ENCODE measurements at regions not wholly inside any gene's neighbourhood (a gene's known extent, or its start where the extent isn't known, plus 50 kb on each side); places are given as distances from the start of the nearest gene placed in this dataset.
"Not testable (repeated sequence)": the region's sequence is repeated elsewhere in the genome, so short reads cannot be mapped to it uniquely, and the experiment has no call there.

DNA sequence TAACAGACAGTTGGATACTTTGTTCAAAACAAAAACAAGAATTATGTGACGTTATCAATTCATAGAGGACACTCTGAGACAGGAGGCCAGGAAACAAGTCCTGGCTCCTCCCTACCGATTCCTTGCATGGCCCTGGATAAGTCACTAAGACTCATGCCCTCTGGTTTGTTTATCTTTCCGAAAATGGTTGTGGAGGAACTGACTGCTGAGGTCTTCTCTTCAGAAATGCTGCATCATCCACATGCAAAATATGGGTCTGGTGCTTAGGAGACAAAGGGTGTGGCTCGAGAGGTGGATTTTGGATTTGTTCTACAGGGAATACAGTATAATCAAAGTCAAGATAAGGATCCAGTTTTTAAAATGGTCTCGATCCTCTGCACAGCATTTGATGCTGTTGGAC, 130.9 kb downstream of the RELL1 start:
- no peak overlapping the region for H3K27ac ChIP-seq (ENCODE audit: low read depth in 2 of 2, low read length in 1 of 2)
- H3F3A ChIP-seq (replicated peaks; ENCODE audit: insufficient read depth) = no peaks in the 10 kb centered on the region
- WGBS (ENCODE audit: low lambda C conversion rate) = 4% methylated on average over 5 of the region's 5 CpGs
- no peaks in the 10 kb centered on the region for H3K9me2 ChIP-seq
- H3K9me3 ChIP-seq = 0 out of 2 replicates have a peak, but pooled peaks cover 4% of the 10 kb centered on the region
- no peaks in the 10 kb centered on the region; the same call in 1 of the 2 replicates for H3K27me3 ChIP-seq (ENCODE audit: insufficient read depth)
- CTCF ChIA-PET = interaction anchor here (1.2 kb wide), 1 partner anchor 11 kb away, joined by 6 read pairs; no protein-coding TSS in a partner anchor
- DNase-seq = no peak
- no peaks in the 10 kb centered on the region for H3K79me2 ChIP-seq (ENCODE audit: insufficient read depth)
- no peaks in the 10 kb centered on the region for H3K4me1 ChIP-seq (ENCODE audit: control insufficient read depth in 1 of 2, insufficient read depth in 2 of 2, low read depth in 1 of 2, low read length in 1 of 2)
- no peak overlapping the region for H3K9ac ChIP-seq
- TF ChIP-seq EP300 (IDR thresholded peaks at IDR 0.05; ENCODE audit: borderline replicate concordance in 1 of 2, low read depth in 1 of 2, low read length in 1 of 2) (no peak), GATA2 (CRISPR knock-in tag; IDR thresholded peaks at IDR 0.05) (no peak), TAF1 (IDR thresholded peaks at IDR 0.05; ENCODE audit: borderline replicate concordance, low read depth, low read length) (no peak), FOSL2 (IDR thresholded peaks at IDR 0.05; ENCODE audit: borderline replicate concordance, low read depth) (no peak), SIN3A (IDR thresholded peaks at IDR 0.05; ENCODE audit: borderline replicate concordance, low read depth, low read length) (no peak)
- TF ChIP-seq, protein P1, sequence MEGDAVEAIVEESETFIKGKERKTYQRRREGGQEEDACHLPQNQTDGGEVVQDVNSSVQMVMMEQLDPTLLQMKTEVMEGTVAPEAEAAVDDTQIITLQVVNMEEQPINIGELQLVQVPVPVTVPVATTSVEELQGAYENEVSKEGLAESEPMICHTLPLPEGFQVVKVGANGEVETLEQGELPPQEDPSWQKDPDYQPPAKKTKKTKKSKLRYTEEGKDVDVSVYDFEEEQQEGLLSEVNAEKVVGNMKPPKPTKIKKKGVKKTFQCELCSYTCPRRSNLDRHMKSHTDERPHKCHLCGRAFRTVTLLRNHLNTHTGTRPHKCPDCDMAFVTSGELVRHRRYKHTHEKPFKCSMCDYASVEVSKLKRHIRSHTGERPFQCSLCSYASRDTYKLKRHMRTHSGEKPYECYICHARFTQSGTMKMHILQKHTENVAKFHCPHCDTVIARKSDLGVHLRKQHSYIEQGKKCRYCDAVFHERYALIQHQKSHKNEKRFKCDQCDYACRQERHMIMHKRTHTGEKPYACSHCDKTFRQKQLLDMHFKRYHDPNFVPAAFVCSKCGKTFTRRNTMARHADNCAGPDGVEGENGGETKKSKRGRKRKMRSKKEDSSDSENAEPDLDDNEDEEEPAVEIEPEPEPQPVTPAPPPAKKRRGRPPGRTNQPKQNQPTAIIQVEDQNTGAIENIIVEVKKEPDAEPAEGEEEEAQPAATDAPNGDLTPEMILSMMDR (IDR thresholded peaks at IDR 0.05) = no peak
- no peak overlapping the region for H3K4me2 ChIP-seq
- H4K20me1 ChIP-seq (ENCODE audit: insufficient read depth) = no peaks in the 10 kb centered on the region
- no peak overlapping the region for H3K4me3 ChIP-seq (ENCODE audit: low read depth in 2 of 2, low read length in 1 of 2)
- POLR2A ChIA-PET = no interaction called here
- no peaks in the 10 kb centered on the region for H3K36me3 ChIP-seq (replicated peaks in 1 of 2; ENCODE audit: control insufficient read depth in 1 of 2, insufficient read depth in 2 of 2, low read length in 1 of 2)
- no peak overlapping the region for H2AFZ ChIP-seq (ENCODE audit: low read depth)

DNA sequence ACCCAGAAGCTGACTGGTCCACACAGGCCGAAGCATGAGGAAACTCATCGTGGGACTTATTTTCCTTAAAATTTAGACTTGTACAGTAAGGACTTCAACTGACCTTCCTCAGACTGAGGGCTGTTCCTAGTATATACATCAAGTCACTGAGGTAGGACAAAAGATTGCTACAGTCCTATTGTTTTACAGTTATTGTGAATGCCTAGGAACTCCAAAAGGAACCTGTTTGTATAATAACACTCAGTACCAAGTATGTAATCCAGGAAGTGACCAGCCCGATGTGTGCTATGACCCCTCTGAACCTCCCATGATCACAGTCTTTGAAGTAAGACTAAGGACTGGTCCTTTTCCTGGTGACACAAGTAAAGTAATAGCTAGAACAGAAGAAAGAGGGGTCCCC, 136.3 kb downstream of the RELL1 start:
- not testable (repeated sequence) for H3K79me2 ChIP-seq (ENCODE audit: insufficient read depth)
- WGBS (ENCODE audit: low lambda C conversion rate) = 21% methylated on average over 3 of the region's 3 CpGs

DNA sequence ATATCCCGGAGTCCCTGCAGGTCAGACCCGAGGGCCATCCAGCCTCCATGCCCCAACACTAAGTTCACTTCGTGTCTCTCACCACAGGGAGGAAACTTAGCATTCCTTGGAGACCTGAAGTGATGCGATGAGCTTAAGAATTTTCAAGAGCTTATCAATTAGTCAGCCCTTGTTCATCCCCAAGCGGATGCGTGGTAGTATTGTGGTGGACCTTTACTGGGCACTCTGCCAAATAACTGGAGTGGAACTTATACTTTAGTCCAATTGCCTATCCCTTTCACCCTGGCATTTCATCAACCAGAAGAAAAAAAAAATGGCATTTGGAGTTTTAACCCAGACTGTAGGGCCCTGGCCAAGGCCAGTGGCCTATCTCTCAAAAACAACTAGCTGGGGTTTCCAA, 137.1 kb downstream of the RELL1 start:
- H3K27me3 ChIP-seq (ENCODE audit: insufficient read depth) = no peaks in the 10 kb centered on the region
- TF ChIP-seq NFIC (IDR thresholded peaks at IDR 0.05; ENCODE audit: borderline replicate concordance) = 0 out of 2 replicates have a peak, but pooled peaks have one; percentile 8
- TF ChIP-seq, protein P2, sequence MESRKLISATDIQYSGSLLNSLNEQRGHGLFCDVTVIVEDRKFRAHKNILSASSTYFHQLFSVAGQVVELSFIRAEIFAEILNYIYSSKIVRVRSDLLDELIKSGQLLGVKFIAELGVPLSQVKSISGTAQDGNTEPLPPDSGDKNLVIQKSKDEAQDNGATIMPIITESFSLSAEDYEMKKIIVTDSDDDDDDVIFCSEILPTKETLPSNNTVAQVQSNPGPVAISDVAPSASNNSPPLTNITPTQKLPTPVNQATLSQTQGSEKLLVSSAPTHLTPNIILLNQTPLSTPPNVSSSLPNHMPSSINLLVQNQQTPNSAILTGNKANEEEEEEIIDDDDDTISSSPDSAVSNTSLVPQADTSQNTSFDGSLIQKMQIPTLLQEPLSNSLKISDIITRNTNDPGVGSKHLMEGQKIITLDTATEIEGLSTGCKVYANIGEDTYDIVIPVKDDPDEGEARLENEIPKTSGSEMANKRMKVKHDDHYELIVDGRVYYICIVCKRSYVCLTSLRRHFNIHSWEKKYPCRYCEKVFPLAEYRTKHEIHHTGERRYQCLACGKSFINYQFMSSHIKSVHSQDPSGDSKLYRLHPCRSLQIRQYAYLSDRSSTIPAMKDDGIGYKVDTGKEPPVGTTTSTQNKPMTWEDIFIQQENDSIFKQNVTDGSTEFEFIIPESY (IDR thresholded peaks at IDR 0.05; ENCODE audit: borderline replicate concordance, low read depth) = no peak
- ChIA-PET CTCF (no interaction called here), POLR2A (no interaction called here)
- H3K79me2 ChIP-seq (ENCODE audit: insufficient read depth) = no peaks in the 10 kb centered on the region
- H3K9me2 ChIP-seq = no peaks in the 10 kb centered on the region
- H3K4me1 ChIP-seq (ENCODE audit: control insufficient read depth in 1 of 2, insufficient read depth in 2 of 2, low read depth in 1 of 2, low read length in 1 of 2) = no peaks in the 10 kb centered on the region
- no peak overlapping the region for H3K4me3 ChIP-seq (ENCODE audit: low read depth in 2 of 2, low read length in 1 of 2)
- H3K27ac ChIP-seq (ENCODE audit: low read depth in 2 of 2, low read length in 1 of 2) = no peak overlapping the region
- 47% methylated on average over 4 of the region's 6 CpGs for WGBS (ENCODE audit: low lambda C conversion rate)
- 0 out of 2 replicates have a peak, but pooled peaks cover 4% of the 10 kb centered on the region for H3K9me3 ChIP-seq
- no peak overlapping the region for H2AFZ ChIP-seq (ENCODE audit: low read depth)
- DNase-seq = no peak
- no peak overlapping the region for H3K9ac ChIP-seq
- H3K4me2 ChIP-seq = no peak overlapping the region
- no peaks in the 10 kb centered on the region for H3K36me3 ChIP-seq (replicated peaks in 1 of 2; ENCODE audit: control insufficient read depth in 1 of 2, insufficient read depth in 2 of 2, low read length in 1 of 2)
- no peaks in the 10 kb centered on the region for H3F3A ChIP-seq (replicated peaks; ENCODE audit: insufficient read depth)
- no peaks in the 10 kb centered on the region for H4K20me1 ChIP-seq (ENCODE audit: insufficient read depth)

More for the DNA sequence above, 136.3 kb downstream of the RELL1 start:
- H3K9me2 ChIP-seq; H3K9me3 ChIP-seq; H3K27me3 ChIP-seq (ENCODE audit: insufficient read depth); H3K4me3 ChIP-seq (ENCODE audit: low read depth in 2 of 2, low read length in 1 of 2); H3F3A ChIP-seq (replicated peaks; ENCODE audit: insufficient read depth); DNase-seq; H3K4me2 ChIP-seq; CTCF ChIA-PET; H3K36me3 ChIP-seq (replicated peaks in 1 of 2; ENCODE audit: control insufficient read depth in 1 of 2, insufficient read depth in 2 of 2, low read length in 1 of 2); H3K9ac ChIP-seq; H2AFZ ChIP-seq (ENCODE audit: low read depth); H4K20me1 ChIP-seq (ENCODE audit: insufficient read depth); POLR2A ChIA-PET; H3K4me1 ChIP-seq (ENCODE audit: control insufficient read depth in 1 of 2, insufficient read depth in 2 of 2, low read depth in 1 of 2, low read length in 1 of 2); H3K27ac ChIP-seq (ENCODE audit: low read depth in 2 of 2, low read length in 1 of 2): not testable (repeated sequence)

All from SK-N-SH (cell line).